ENCODE measurements at regions not wholly inside any gene's neighbourhood (a gene's known extent, or its start where the extent isn't known, plus 50 kb on each side); places are given as distances from the start of the nearest gene placed in this dataset.
A peak's percentile ranks its signal among the peaks of the same experiment; 100 is the strongest.

GRCh38 chr2:59875836-59876235 is 677.6 kb downstream of the BCL11A start:
- Histone ChIP-seq H3K27me3 (ENCODE audit: insufficient read depth, low read length, poor library complexity) (no peaks in the 10 kb centered on the region), H2AFZ (ENCODE audit: low read depth, low read length) (no peak overlapping the region), H3K9me3 (ENCODE audit: insufficient read depth, low read length, severe bottlenecking) (no peaks in the 10 kb centered on the region), H3K36me3 (ENCODE audit: insufficient read depth, low read length) (no peaks in the 10 kb centered on the region), H3K4me3 (ENCODE audit: low read depth in 1 of 2, low read length in 2 of 2) (no peak overlapping the region), H3K27ac (ENCODE audit: low read length) (no peak overlapping the region), H3K9ac (ENCODE audit: low read depth, low read length) (no peak overlapping the region), H3K4me2 (ENCODE audit: insufficient read depth, low read length) (no peak overlapping the region), H4K20me1 (ENCODE audit: insufficient read depth, low read length) (no peaks in the 10 kb centered on the region), H3K79me2 (ENCODE audit: insufficient read depth, low read length) (no peaks in the 10 kb centered on the region), H3K4me1 (ENCODE audit: insufficient read depth, low read length) (0 out of 2 replicates have a peak, but pooled peaks cover 2% of the 10 kb centered on the region)
- no peak for ATAC-seq (ENCODE audit: insufficient read depth, low read depth)
- TF ChIP-seq CTCF (IDR thresholded peaks at IDR 0.05; ENCODE audit: borderline replicate concordance, extremely low read depth, low read length, poor library complexity, severe bottlenecking) = no peak
- no peak for TF ChIP-seq EZH2 (IDR thresholded peaks at IDR 0.05; ENCODE audit: borderline replicate concordance, low read depth, low read length, severe bottlenecking)
- no peak for DNase-seq

- H3K4me1 ChIP-seq (ENCODE audit: insufficient read depth, low read length) = 0 out of 2 replicates have a peak, but pooled peaks cover 2% of the 10 kb centered on the region
- H2AFZ ChIP-seq (ENCODE audit: low read depth, low read length) = no peak overlapping the region
- no peaks in the 10 kb centered on the region for H3K27me3 ChIP-seq (ENCODE audit: insufficient read depth, low read length, poor library complexity)
- H3K4me3 ChIP-seq (ENCODE audit: low read depth in 1 of 2, low read length in 2 of 2) = no peak overlapping the region
- H3K4me2 ChIP-seq (ENCODE audit: insufficient read depth, low read length) = no peak overlapping the region
- no peaks in the 10 kb centered on the region for H3K79me2 ChIP-seq (ENCODE audit: insufficient read depth, low read length)
- no peak overlapping the region for H3K9ac ChIP-seq (ENCODE audit: low read depth, low read length)
- H3K36me3 ChIP-seq (ENCODE audit: insufficient read depth, low read length) = no peaks in the 10 kb centered on the region
- TF ChIP-seq EZH2 (IDR thresholded peaks at IDR 0.05; ENCODE audit: borderline replicate concordance, low read depth, low read length, severe bottlenecking) (no peak), CTCF (IDR thresholded peaks at IDR 0.05; ENCODE audit: borderline replicate concordance, extremely low read depth, low read length, poor library complexity, severe bottlenecking) (no peak)
- DNase-seq = no peak
- no peaks in the 10 kb centered on the region for H4K20me1 ChIP-seq (ENCODE audit: insufficient read depth, low read length)
- no peak overlapping the region for H3K27ac ChIP-seq (ENCODE audit: low read length)
- H3K9me3 ChIP-seq (ENCODE audit: insufficient read depth, low read length, severe bottlenecking) = no peaks in the 10 kb centered on the region
- ATAC-seq (ENCODE audit: insufficient read depth, low read depth) = peak; percentile 22; the same call in 1 of the 3 replicates
Measured at GRCh38 chr2:59874971-59875755, 678.3 kb downstream of the BCL11A start.

- Histone ChIP-seq H3K4me3 (ENCODE audit: low read depth in 1 of 2, low read length in 2 of 2) (no peak overlapping the region), H4K20me1 (ENCODE audit: insufficient read depth, low read length) (no peaks in the 10 kb centered on the region), H2AFZ (ENCODE audit: low read depth, low read length) (no peak overlapping the region), H3K27me3 (ENCODE audit: insufficient read depth, low read length, poor library complexity) (no peaks in the 10 kb centered on the region), H3K4me1 (ENCODE audit: insufficient read depth, low read length) (0 out of 2 replicates have a peak, but pooled peaks cover 2% of the 10 kb centered on the region), H3K4me2 (ENCODE audit: insufficient read depth, low read length) (no peak overlapping the region), H3K9me3 (ENCODE audit: insufficient read depth, low read length, severe bottlenecking) (no peaks in the 10 kb centered on the region), H3K9ac (ENCODE audit: low read depth, low read length) (no peak overlapping the region), H3K79me2 (ENCODE audit: insufficient read depth, low read length) (no peaks in the 10 kb centered on the region), H3K36me3 (ENCODE audit: insufficient read depth, low read length) (no peaks in the 10 kb centered on the region), H3K27ac (ENCODE audit: low read length) (no peak overlapping the region)
- DNase-seq (no peak), ATAC-seq (ENCODE audit: insufficient read depth, low read depth) (no peak)
- TF ChIP-seq EZH2 (IDR thresholded peaks at IDR 0.05; ENCODE audit: borderline replicate concordance, low read depth, low read length, severe bottlenecking) (no peak), CTCF (IDR thresholded peaks at IDR 0.05; ENCODE audit: borderline replicate concordance, extremely low read depth, low read length, poor library complexity, severe bottlenecking) (no peak)
Measured at GRCh38 chr2:59874361-59874760, 679.1 kb downstream of the BCL11A start.
